ENCODE measurements at regions not wholly inside any gene's neighbourhood (a gene's known extent, or its start where the extent isn't known, plus 50 kb on each side); places are given as distances from the start of the nearest gene placed in this dataset.

DNA sequence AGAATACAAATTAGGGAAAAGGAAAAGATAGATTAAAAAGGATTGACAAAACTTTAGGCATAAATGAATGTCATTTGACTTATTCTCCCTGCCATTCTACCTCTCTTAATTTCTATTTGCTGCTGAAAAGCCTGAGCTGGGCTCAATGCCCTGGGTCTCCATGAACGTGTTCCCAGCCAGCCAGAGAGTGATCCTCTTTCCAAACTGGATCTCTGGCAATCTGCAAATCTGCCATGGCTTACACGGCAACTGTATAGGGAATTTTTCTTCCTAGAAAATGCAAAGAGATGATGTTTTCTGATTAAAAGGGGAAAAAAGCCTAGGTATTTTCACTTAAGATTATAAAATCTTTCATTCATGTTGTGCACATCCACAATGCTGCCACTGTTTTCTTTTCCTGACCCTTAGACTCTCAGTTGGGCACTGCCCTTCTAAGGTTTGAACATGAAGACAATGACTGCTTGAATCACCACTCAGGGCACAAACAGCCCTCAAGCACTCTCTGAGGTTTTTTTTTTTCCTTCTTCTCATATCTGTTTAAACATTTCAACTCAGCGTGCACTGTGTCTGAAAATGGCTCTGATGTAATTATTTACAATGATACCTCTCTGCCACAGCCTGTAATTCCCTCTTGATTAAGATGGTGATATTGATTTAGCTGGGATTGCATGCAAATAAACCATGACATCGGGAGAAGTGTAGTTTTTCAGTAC lies 60.3 kb downstream of the DACT1 start:
- Mint-ChIP-seq H3K27ac (no peak overlapping the region), H3K4me1 (no peaks in the 10 kb centered on the region), H3K4me3 (no peak overlapping the region), H3K9me3 (no peaks in the 10 kb centered on the region), H3K36me3 (no peaks in the 10 kb centered on the region), H3K27me3 (peaks cover 17% of the 10 kb centered on the region)
- ATAC-seq = no peak

- H3K27ac Mint-ChIP-seq = no peak overlapping the region
- no peaks in the 10 kb centered on the region for H3K4me1 Mint-ChIP-seq
- peaks cover 9% of the 10 kb centered on the region for H3K27me3 Mint-ChIP-seq
- no peaks in the 10 kb centered on the region for H3K36me3 Mint-ChIP-seq
- no peak overlapping the region for H3K4me3 Mint-ChIP-seq
- no peaks in the 10 kb centered on the region for H3K9me3 Mint-ChIP-seq
- no peak for ATAC-seq
Observed at GRCh38 chr14:58699681-58700205, 62.0 kb downstream of the DACT1 start.

- H3K27ac Mint-ChIP-seq = no peak overlapping the region
- H3K27me3 Mint-ChIP-seq = peaks cover 9% of the 10 kb centered on the region
- H3K36me3 Mint-ChIP-seq = no peaks in the 10 kb centered on the region
- ATAC-seq = no peak
- H3K4me3 Mint-ChIP-seq = no peak overlapping the region
- H3K4me1 Mint-ChIP-seq = no peaks in the 10 kb centered on the region
- no peaks in the 10 kb centered on the region for H3K9me3 Mint-ChIP-seq
Observed at GRCh38 chr14:58701156-58701555, 63.4 kb downstream of the DACT1 start.

DNA sequence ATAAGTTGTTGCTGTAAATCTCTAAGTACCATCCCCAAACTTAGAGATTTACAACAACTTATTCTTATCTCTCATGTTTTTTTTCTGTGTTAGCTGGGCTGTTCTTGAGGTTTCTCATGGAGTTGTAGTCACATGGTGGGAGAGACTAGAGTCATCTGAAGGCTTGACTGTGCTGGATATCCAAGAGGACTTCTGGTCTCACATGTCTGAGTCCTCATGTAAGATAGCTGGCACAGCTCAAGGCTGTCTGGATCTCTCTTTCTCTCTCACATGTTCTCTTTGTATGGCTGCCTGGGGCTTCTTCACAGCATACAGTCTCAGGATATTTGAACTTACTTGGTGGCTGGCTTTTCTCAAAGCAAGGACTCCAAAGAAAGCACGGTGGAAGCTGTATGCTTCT lies 63.8 kb downstream of the DACT1 start:
- ATAC-seq = no peak
- Mint-ChIP-seq H3K36me3 (no peaks in the 10 kb centered on the region), H3K4me1 (no peaks in the 10 kb centered on the region), H3K27me3 (peaks cover 9% of the 10 kb centered on the region), H3K27ac (no peak overlapping the region), H3K4me3 (no peak overlapping the region), H3K9me3 (no peaks in the 10 kb centered on the region)

DNA sequence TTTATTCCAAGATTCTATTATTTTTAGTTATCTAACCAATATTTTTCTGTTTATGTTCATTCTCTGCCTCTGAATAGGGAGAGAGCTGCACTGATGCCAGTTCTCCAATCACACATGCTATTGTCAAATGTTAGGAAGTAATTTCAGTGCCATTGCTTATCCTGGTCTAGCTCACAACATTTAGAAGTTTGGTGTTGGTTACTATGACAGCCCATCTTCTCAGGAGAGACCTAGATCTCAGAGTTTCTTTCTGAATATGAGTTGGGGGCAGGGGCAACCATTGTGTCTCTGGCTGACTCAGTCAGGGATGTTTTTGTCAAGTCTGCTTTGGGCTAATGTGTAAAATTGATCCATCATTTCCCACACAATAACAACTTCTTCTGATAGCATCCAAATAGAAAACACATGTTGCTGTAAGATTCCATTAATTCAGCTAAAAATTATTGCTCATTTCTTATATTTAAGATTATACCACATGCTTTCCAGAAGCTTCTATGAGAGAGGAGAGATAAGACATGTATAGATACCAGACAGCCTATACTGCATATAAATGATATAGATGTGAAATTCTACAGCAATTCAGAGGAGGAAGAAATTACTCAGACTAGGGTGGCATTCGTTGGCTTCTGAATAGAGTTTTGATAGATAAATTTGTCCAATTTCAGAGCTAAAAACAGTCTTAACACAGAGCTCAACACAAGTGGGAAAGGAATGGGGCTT lies 64.8 kb downstream of the DACT1 start:
- Mint-ChIP-seq H3K36me3 (no peaks in the 10 kb centered on the region), H3K4me1 (no peaks in the 10 kb centered on the region), H3K4me3 (no peak overlapping the region), H3K27me3 (peaks cover 9% of the 10 kb centered on the region), H3K27ac (no peak overlapping the region), H3K9me3 (no peaks in the 10 kb centered on the region)
- no peak for ATAC-seq

GRCh38 chr14:58703161-58703506 lies 65.4 kb downstream of the DACT1 start:
- no peak overlapping the region for H3K4me3 Mint-ChIP-seq
- ATAC-seq = no peak
- H3K9me3 Mint-ChIP-seq = no peaks in the 10 kb centered on the region
- no peaks in the 10 kb centered on the region for H3K4me1 Mint-ChIP-seq
- peaks cover 9% of the 10 kb centered on the region for H3K27me3 Mint-ChIP-seq
- no peak overlapping the region for H3K27ac Mint-ChIP-seq
- no peaks in the 10 kb centered on the region for H3K36me3 Mint-ChIP-seq

GRCh38 chr14:58705066-58705465 lies 67.3 kb downstream of the DACT1 start:
- Mint-ChIP-seq H3K4me3 (no peak overlapping the region), H3K27me3 (peaks cover 4% of the 10 kb centered on the region), H3K27ac (no peak overlapping the region), H3K36me3 (no peaks in the 10 kb centered on the region), H3K9me3 (no peaks in the 10 kb centered on the region), H3K4me1 (no peaks in the 10 kb centered on the region)
- ATAC-seq = no peak

DNA sequence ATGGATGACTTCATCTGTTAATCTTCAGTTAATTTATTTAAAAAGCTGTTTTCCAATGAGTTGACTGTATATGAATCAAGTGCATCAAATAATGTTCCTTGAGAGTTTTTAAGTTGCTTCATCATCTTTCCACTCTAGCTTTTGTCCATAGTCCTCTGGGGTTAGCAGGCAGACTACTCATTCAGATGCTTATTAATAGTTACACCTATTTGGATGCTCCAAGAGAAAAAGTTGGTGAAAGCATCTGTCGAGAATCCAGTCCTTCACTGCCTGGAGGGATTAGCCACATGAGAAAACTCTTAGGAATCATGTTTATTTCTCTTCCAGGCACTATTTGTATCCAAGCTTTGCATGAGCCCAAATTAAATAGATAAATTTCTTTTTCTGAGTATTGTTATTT lies 70.2 kb downstream of the DACT1 start:
- no peak for ATAC-seq
- Mint-ChIP-seq H3K36me3 (no peaks in the 10 kb centered on the region), H3K27me3 (no peaks in the 10 kb centered on the region), H3K9me3 (no peaks in the 10 kb centered on the region), H3K4me1 (no peaks in the 10 kb centered on the region), H3K27ac (no peak overlapping the region), H3K4me3 (no peak overlapping the region)

DNA sequence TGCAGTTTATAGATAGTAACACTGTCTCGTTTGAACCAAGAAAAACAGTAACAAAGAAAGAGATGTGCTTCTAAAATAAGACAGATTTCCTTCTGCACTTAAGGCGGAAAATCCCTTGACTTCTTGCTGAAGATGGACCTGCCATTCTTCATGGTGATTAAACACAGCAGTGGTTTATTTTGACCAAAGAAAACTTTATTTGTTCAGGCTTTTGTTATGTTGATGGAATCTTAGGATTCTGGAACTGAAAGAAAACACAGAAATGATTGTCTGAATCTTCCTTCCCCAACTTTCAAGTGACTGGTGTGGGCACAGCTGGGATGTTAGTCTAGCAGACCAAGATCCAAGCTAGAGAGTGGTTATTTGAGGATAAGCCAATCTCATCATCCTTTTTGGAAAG lies 72.2 kb downstream of the DACT1 start:
- H3K27me3 Mint-ChIP-seq = no peaks in the 10 kb centered on the region
- H3K27ac Mint-ChIP-seq = no peak overlapping the region
- no peaks in the 10 kb centered on the region for H3K36me3 Mint-ChIP-seq
- no peak overlapping the region for H3K4me3 Mint-ChIP-seq
- H3K4me1 Mint-ChIP-seq = no peaks in the 10 kb centered on the region
- H3K9me3 Mint-ChIP-seq = no peaks in the 10 kb centered on the region
- no peak for ATAC-seq

GRCh38 chr14:58711382-58711781 lies 73.6 kb downstream of the DACT1 start:
- no peaks in the 10 kb centered on the region for H3K27me3 Mint-ChIP-seq

DNA sequence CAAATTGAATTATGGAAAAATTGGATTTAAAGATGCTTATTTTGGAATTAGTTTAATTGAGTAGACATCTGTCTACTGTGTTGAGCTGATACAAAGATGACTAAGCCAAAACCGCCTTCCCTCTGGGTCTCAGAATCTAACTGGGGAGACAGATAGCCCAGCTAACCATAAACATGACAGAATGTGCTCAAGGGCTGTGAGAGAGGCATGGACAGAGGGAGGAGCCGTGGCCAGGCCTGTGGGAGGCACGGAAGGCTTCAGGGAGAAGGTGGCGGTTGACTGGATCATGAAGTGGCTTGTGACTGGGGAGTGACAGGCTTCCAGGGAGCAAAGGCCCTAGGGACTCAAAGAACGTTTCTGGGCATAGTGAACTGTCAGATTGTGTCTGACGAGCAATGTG lies 74.6 kb downstream of the DACT1 start:
- ATAC-seq = no peak
- Mint-ChIP-seq H3K4me3 (no peak overlapping the region), H3K9me3 (no peaks in the 10 kb centered on the region), H3K4me1 (peaks cover 6% of the 10 kb centered on the region), H3K27me3 (no peaks in the 10 kb centered on the region), H3K36me3 (no peaks in the 10 kb centered on the region), H3K27ac (no peak overlapping the region)

More at GRCh38 chr14:58711382-58711781, 73.6 kb downstream of the DACT1 start:
- ATAC-seq = no peak
- no peak overlapping the region for H3K27ac Mint-ChIP-seq
- no peaks in the 10 kb centered on the region for H3K9me3 Mint-ChIP-seq
- H3K36me3 Mint-ChIP-seq = no peaks in the 10 kb centered on the region
- H3K4me1 Mint-ChIP-seq = peaks cover 2% of the 10 kb centered on the region
- H3K4me3 Mint-ChIP-seq = no peak overlapping the region

- H3K4me3 Mint-ChIP-seq = no peak overlapping the region
- ATAC-seq = no peak
Observed at GRCh38 chr14:58713677-58714076, 75.9 kb downstream of the DACT1 start.

DNA sequence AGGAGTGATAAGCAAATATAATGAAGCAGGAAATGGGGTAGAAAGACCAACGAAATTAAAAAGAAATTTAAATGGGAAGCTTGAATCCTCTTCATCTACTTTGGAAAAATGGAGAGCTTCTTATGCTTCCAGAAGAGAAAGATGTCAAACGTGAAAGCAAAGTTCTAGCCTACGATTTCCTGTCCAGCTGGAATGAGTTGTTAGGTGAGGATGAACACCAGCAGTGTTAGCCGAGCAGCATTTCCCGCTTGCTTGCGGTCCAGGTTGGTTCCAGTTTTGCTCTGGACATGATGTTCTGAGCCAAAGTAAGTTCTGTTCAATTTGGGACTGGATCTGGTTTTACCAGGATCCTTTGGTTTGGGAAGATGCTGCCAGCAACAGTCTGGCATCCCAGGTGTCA lies 78.9 kb downstream of the DACT1 start:
- no peaks in the 10 kb centered on the region for H3K9me3 Mint-ChIP-seq
- no peak overlapping the region for H3K27ac Mint-ChIP-seq
- H3K4me3 Mint-ChIP-seq = no peak overlapping the region
- ATAC-seq = no peak
- H3K4me1 Mint-ChIP-seq = peaks cover 6% of the 10 kb centered on the region
- no peaks in the 10 kb centered on the region for H3K27me3 Mint-ChIP-seq
- H3K36me3 Mint-ChIP-seq = no peaks in the 10 kb centered on the region

More at GRCh38 chr14:58713677-58714076, 75.9 kb downstream of the DACT1 start:
- Mint-ChIP-seq H3K9me3 (no peaks in the 10 kb centered on the region), H3K27ac (no peak overlapping the region), H3K27me3 (no peaks in the 10 kb centered on the region), H3K4me1 (peaks cover 6% of the 10 kb centered on the region), H3K36me3 (no peaks in the 10 kb centered on the region)

DNA sequence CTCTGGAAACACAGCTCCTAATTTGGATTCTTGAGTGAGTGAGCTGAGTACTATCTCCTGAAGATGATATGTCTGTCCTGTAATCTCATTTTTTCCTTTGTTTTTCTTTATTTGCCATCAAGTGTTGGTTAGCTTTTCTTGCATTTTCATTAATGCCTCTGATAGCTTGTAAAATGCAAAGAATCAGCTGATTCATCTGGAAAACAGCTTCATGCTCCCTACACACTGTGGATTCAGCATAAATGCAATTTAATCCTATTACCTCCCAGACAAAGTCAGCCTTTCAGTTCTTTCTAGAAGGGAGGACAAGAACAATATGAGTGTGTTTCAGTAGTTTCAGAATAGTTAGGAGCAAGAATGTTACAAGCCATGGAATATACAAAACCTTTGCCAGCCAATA lies 79.4 kb downstream of the DACT1 start:
- peaks cover 6% of the 10 kb centered on the region for H3K4me1 Mint-ChIP-seq
- no peaks in the 10 kb centered on the region for H3K9me3 Mint-ChIP-seq
- no peaks in the 10 kb centered on the region for H3K27me3 Mint-ChIP-seq
- no peak for ATAC-seq
- H3K27ac Mint-ChIP-seq = no peak overlapping the region
- H3K36me3 Mint-ChIP-seq = no peaks in the 10 kb centered on the region
- H3K4me3 Mint-ChIP-seq = no peak overlapping the region

DNA sequence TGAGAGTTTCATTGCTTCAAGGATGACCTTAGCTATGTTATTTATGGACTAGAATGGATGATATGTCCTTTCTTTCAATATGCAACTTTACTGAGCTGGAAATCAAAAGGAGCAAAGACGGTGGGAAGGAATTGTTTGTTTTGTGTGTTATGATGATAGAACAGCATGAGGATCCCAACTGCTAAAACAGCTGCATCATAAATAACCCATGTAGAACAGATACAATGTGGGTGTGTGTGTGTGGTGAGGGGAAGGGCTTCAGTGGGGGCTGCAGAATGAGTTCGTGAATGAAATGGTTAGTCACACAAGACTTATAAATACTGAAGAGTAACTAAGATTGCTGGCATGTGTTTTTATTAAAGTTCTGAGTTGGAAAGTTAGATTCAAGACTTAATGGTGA lies 80.1 kb downstream of the DACT1 start:
- no peak for ATAC-seq
- Mint-ChIP-seq H3K4me3 (no peak overlapping the region), H3K27ac (no peak overlapping the region), H3K36me3 (no peaks in the 10 kb centered on the region), H3K27me3 (no peaks in the 10 kb centered on the region), H3K4me1 (peaks cover 6% of the 10 kb centered on the region), H3K9me3 (no peaks in the 10 kb centered on the region)

All from stimulated activated memory B cell treated with anti-CD40 and anti-IgM and Interleukin-4, amounts not matched to agents 10 μg/mL and 1 μg/mL and 100 μg/mL, for 72 hours (primary cell).